Activated naive CD8-positive, alpha-beta T cell treated with anti-CD3 and anti-CD28 coated beads, Interleukin-2, amount 10 ng/mL, durations not matched to agents 7 days and 5 days (primary cell): ENCODE measurements at regions not wholly inside any gene's neighbourhood (a gene's known extent, or its start where the extent isn't known, plus 50 kb on each side); places are given as distances from the start of the nearest gene placed in this dataset.

Source experiments
- ATAC-seq: fragments of 150-1000 bp; cut with Tn5 transposase; one replicate; pipeline ENCODE4 v1.10.0; 2021; ENCODE audit warnings: low read depth, moderate library complexity
- POLR2A ChIA-PET: fragments of 350-600 bp; sonication (Branson Sonifier 250); formaldehyde crosslinking; loops from one replicate; lab custom pipeline; 2021; ENCODE audit warnings: antibody characterized with exemption; lab: Charles Lee
- DNase-seq: peaks from one replicate; pipeline ENCODE4 v3.0.0; 2021
- H3K27ac Mint-ChIP-seq: one replicate; pipeline ENCODE4 v1.8.0; 2022; ENCODE audit warnings: mild to moderate bottlenecking, mixed read lengths
- H3K27me3 Mint-ChIP-seq: one replicate; pipeline ENCODE4 v1.8.0; 2022; ENCODE audit warnings: mild to moderate bottlenecking, moderate library complexity, mixed read lengths
- H3K36me3 Mint-ChIP-seq: one replicate; pipeline ENCODE4 v1.8.0; 2021; ENCODE audit warnings: mild to moderate bottlenecking, mixed read lengths
- H3K4me1 Mint-ChIP-seq: one replicate; pipeline ENCODE4 v1.8.0; 2021; ENCODE audit warnings: mixed read lengths
- H3K4me3 Mint-ChIP-seq: one replicate; pipeline ENCODE4 v1.8.0; 2022; ENCODE audit warnings: mild to moderate bottlenecking, moderate library complexity, mixed read lengths
- H3K9me3 Mint-ChIP-seq: one replicate; pipeline ENCODE4 v1.8.0; 2021; ENCODE audit warnings: mixed read lengths

DNA sequence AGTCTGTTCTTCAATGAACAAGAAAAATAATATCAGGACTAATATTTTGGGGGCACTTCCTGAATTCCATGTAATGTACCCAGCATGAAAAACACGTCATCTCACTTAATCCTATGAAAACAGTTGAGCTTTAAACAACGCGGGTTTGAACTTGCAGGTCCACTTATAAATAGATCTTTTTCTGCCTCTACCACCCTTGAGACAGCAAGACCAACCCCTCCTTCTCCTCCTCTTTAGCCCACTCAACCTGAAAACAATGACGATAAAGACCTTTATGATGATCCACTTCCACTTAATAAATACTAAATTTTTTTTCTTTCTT lies 203.9 kb upstream of the KRR1 start:
- Mint-ChIP-seq H3K27ac (no peak overlapping the region), H3K4me3 (no peak overlapping the region), H3K4me1 (no peaks in the 10 kb centered on the region), H3K9me3 (peaks cover 5% of the 10 kb centered on the region), H3K27me3 (peaks cover 2% of the 10 kb centered on the region), H3K36me3 (no peaks in the 10 kb centered on the region)
- ATAC-seq (no peak), DNase-seq (no peak)
- POLR2A ChIA-PET: no interaction called here

DNA sequence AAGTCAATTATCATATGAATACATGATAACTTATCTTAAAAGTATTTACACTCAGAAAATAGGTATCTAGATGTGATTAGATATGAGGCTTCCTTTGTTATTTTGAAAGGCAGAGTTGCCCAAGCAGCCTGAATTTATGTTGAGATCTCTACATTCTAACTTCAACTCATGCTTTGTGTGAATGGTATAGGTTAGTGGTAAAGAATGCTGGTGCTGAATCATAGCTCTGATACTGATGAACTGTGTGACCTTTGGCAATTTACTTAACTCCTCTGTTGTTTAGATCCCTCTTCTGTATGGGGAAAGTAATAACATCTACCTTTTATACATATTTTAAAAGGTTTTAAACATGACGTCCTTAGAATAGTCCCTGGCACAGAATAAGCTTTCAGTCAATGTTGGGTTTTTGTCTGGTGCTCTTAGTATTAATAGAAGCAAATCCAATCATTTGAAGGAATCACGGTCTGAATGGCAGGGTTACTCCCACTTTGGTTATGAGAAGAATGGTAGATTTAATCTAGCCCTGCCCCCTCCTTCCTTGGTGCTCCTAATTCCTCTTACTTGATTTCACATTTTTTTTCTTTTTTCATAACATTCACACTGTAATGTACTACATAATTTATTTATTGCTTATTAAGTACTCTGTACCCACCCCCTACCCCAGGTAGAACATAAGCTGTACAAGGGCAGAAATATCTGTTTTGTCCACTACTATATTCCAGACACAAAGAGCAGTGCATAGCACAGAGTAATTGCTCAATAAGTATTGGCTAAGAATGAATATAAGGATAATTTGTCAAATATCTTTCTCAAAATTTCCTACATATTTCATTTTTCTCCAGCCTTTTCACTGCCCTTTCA lies 203.3 kb upstream of the KRR1 start:
- Mint-ChIP-seq H3K4me1 (no peaks in the 10 kb centered on the region), H3K27me3 (peaks cover 2% of the 10 kb centered on the region), H3K4me3 (no peak overlapping the region), H3K9me3 (peaks cover 5% of the 10 kb centered on the region), H3K36me3 (no peaks in the 10 kb centered on the region), H3K27ac (no peak overlapping the region)
- DNase-seq: no peak
- no peak for ATAC-seq
- POLR2A ChIA-PET: no interaction called here

DNA sequence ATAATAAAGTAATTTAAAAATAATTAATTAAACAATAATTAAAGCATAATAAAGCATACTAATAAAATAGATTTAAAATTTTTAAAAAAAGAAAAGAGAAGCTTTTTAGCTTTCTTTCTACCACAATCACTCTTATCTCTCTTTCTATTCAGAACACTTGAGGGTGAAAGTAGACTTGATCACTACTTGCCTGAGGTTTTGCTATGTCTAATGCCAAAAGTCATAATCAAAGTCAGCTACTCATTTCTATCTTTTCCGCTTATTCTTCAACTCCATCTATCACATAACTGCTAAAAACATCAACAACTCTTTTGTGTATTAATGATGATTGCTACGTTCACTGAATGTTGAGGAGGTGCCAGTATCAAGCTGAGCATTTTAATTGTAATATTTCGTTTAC lies 202.0 kb upstream of the KRR1 start:
- Mint-ChIP-seq H3K27ac (no peak overlapping the region), H3K36me3 (no peaks in the 10 kb centered on the region), H3K27me3 (peaks cover 3% of the 10 kb centered on the region), H3K9me3 (peaks cover 5% of the 10 kb centered on the region), H3K4me3 (no peak overlapping the region), H3K4me1 (no peaks in the 10 kb centered on the region)
- POLR2A ChIA-PET: no interaction called here
- no peak for ATAC-seq
- DNase-seq: no peak

DNA sequence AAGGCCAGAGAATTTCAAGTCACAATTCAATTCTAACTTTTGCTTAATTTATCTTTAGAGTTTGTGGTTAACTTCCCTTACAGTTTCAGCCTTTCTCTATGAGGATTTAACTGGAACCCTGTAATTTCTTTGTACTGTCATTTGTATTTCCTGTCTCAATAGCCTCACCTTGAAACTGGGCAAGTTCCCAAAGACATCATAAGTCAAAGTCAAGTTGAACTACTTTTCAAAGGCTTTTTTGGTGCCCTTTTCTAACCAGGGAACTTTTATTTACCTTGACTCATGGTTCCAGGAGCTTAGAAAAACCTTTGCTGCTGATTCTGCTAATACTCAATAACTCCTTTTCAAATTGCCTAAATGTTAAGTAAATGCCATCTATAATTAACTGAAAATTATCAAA lies 200.8 kb upstream of the KRR1 start:
- Mint-ChIP-seq H3K4me3 (no peak overlapping the region), H3K4me1 (no peaks in the 10 kb centered on the region), H3K27me3 (peaks cover 5% of the 10 kb centered on the region), H3K27ac (no peak overlapping the region), H3K36me3 (no peaks in the 10 kb centered on the region), H3K9me3 (peaks cover 2% of the 10 kb centered on the region)
- ATAC-seq: no peak
- DNase-seq: no peak
- POLR2A ChIA-PET: no interaction called here

DNA sequence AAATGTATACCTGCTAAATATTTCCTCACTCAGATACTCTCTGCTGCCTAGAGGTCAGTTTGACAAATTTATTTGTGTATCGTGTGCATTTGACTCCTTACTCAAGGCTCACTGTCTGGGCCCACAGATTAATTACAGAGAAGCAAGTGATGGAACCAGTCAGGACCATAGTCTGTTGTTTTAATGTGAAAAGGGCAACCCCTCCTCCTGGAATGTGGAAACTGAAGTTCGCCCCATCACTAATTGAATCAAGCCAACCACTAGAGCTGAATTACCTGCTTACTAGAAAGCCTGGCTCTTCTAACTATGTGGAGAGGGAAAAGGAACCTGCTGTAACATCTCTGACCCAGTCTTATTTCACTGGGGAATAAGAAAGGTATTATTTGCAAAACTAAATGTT lies 199.9 kb upstream of the KRR1 start:
- Mint-ChIP-seq H3K9me3 (peaks cover 2% of the 10 kb centered on the region), H3K4me1 (no peaks in the 10 kb centered on the region), H3K36me3 (no peaks in the 10 kb centered on the region), H3K4me3 (no peak overlapping the region), H3K27me3 (peaks cover 5% of the 10 kb centered on the region), H3K27ac (no peak overlapping the region)
- POLR2A ChIA-PET: interaction anchor here (0.6 kb wide), 1 partner anchor 202 kb away, joined by 6 read pairs; no protein-coding TSS in a partner anchor
- no peak for ATAC-seq
- no peak for DNase-seq

DNA sequence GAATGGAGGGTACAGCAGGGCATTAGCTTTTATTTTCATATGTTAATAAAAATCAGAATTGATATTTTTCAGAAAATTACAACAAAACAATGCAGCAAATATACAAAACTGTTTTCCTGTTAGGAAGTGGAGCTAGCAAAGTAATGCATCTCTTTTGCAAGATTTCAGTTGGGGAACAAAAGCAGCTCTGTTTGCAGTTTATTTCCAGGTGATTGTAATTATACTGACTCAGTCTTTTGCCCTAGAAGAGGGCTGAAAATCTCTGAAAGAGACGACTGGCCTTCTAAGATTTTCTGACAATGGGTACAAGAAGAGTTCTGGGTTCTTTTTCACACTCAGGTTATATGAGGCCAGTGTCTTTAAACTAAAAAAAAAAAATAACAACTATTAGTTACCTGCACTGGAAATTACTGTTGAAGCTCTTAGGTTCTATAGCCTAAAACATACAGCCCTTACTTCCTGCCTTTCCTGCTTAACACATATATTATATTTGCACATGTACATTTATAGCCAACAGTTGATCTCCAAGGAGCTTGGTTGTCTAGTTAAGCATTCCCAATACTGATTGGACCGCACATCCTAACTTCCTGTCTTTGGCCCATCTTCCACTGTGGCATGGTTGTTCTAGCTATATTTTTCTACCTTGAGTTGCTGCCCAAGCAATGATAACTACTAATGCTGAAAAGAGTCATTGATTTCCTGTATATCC lies 199.1 kb upstream of the KRR1 start:
- no peaks in the 10 kb centered on the region for H3K4me1 Mint-ChIP-seq
- peaks cover 2% of the 10 kb centered on the region for H3K9me3 Mint-ChIP-seq

DNA sequence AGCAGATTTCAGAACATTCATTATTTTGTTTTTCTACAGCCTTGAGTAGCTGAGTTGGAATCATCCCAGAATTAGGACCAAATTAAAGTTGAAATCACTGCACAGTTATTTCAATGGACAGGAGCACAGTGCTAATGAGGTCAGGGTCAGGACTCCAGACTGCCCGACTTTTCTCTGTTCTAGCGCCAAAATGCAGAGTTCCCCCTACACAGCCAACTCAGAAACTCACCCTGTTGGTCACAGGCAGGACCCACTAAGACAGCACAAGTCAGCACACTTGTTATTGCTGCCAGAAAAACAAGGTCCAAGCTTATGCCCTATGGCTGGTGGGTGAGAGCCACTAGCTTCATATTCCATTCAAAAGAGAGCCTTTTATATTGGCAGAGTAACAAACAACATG lies 198.1 kb upstream of the KRR1 start:
- H3K27ac Mint-ChIP-seq: no peak overlapping the region

More for the DNA sequence above, 199.1 kb upstream of the KRR1 start:
- ATAC-seq (no peak), DNase-seq (no peak)
- POLR2A ChIA-PET: interaction anchor here (0.6 kb wide), 1 partner anchor 201 kb away, joined by 6 read pairs; no protein-coding TSS in a partner anchor
- Mint-ChIP-seq H3K27me3 (peaks cover 5% of the 10 kb centered on the region), H3K4me3 (no peak overlapping the region), H3K36me3 (no peaks in the 10 kb centered on the region), H3K27ac (no peak overlapping the region)

DNA sequence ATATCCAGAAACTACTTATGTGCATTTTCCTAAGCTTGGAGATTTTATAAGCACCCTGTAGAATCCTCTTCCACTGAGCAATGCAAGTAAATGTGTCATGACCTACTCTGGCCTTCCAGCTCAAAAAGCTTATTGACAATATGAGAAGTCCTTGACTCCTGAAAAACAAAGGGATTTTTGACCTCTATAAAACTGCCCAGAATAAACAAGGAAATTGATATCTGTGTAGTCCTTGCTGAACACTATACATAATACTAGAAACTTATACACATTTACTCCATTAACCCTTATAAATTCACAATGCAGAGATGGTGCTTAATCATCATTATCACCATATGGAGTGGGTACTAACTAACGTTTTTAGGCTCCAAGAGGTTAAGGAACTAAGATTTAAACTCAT lies 197.4 kb upstream of the KRR1 start:
- ATAC-seq: no peak
- POLR2A ChIA-PET: no interaction called here
- Mint-ChIP-seq H3K36me3 (no peaks in the 10 kb centered on the region), H3K4me3 (no peak overlapping the region), H3K27me3 (peaks cover 5% of the 10 kb centered on the region), H3K9me3 (peaks cover 2% of the 10 kb centered on the region), H3K4me1 (no peaks in the 10 kb centered on the region), H3K27ac (no peak overlapping the region)
- no peak for DNase-seq

More for the DNA sequence above, 198.1 kb upstream of the KRR1 start:
- Mint-ChIP-seq H3K4me3 (no peak overlapping the region), H3K36me3 (no peaks in the 10 kb centered on the region), H3K9me3 (peaks cover 2% of the 10 kb centered on the region), H3K27me3 (peaks cover 5% of the 10 kb centered on the region), H3K4me1 (no peaks in the 10 kb centered on the region)
- POLR2A ChIA-PET: no interaction called here
- no peak for DNase-seq
- ATAC-seq: no peak

DNA sequence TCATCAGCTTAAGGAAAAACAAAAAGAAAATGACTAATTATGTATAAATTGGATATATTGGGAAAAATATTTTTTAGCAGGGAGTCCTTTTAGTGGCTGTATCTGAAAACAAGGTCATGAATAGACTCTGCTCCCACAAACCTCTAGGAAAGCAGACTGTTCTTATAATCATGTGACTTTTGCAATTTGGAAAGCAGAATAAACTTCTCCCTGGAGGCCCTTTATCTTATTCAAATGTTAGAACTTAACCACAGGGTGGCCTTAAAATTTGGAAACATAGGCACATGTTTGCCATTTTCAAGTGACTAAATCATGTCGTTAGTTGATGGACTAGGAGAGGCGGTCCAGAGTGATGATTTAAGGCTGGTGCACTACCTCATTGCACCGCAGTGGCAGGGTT lies 196.6 kb upstream of the KRR1 start:
- no peaks in the 10 kb centered on the region for H3K4me1 Mint-ChIP-seq
- H3K27me3 Mint-ChIP-seq: peaks cover 5% of the 10 kb centered on the region
- H3K9me3 Mint-ChIP-seq: peaks cover 2% of the 10 kb centered on the region
- H3K4me3 Mint-ChIP-seq: no peak overlapping the region
- no peak for DNase-seq
- no peak overlapping the region for H3K27ac Mint-ChIP-seq
- H3K36me3 Mint-ChIP-seq: no peaks in the 10 kb centered on the region
- POLR2A ChIA-PET: no interaction called here
- no peak for ATAC-seq

DNA sequence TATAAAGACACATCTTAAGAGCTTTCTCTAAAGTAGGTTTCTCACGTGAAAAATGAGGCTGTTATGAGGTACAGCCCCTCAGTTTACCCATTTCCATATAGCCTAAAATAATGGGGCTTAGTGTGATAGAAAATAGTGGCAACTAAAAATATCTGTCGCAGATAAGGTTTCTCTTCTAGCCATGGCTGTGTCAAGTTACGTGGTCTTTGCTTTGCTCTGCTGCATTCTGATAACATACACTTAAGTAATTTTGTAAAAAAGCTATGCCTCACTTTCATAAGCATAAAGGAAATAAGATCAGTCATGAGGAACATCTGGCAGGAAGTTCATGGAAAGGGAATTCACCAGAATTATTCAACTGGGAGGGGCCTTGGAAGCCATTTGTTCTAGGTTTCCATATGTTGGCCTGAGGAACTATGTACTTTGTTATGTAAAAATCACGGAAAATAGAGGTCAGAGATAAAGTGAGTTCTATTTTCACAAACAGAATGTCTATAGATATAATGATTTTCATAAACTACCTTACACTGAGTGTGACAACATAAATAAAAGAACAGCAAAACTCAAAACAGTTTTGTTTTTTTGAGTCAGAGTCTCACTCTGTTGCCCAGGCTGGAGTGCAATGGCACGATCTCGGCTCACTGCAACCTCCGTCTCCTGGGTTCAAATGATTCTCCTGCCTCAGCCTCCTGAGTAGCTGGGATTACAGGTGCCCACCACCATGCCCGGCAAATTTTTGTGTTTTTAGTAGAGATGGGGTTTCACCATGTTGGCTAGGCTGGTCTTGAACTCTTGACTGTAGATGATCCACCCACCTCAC lies 195.6 kb upstream of the KRR1 start:
- H3K4me1 Mint-ChIP-seq: peaks cover 3% of the 10 kb centered on the region
- H3K9me3 Mint-ChIP-seq: peaks cover 2% of the 10 kb centered on the region
- no peak overlapping the region for H3K27ac Mint-ChIP-seq
- peaks cover 5% of the 10 kb centered on the region for H3K27me3 Mint-ChIP-seq
- ATAC-seq (no peak), DNase-seq (no peak)
- POLR2A ChIA-PET: no interaction called here
- no peak overlapping the region for H3K4me3 Mint-ChIP-seq
- H3K36me3 Mint-ChIP-seq: no peaks in the 10 kb centered on the region

DNA sequence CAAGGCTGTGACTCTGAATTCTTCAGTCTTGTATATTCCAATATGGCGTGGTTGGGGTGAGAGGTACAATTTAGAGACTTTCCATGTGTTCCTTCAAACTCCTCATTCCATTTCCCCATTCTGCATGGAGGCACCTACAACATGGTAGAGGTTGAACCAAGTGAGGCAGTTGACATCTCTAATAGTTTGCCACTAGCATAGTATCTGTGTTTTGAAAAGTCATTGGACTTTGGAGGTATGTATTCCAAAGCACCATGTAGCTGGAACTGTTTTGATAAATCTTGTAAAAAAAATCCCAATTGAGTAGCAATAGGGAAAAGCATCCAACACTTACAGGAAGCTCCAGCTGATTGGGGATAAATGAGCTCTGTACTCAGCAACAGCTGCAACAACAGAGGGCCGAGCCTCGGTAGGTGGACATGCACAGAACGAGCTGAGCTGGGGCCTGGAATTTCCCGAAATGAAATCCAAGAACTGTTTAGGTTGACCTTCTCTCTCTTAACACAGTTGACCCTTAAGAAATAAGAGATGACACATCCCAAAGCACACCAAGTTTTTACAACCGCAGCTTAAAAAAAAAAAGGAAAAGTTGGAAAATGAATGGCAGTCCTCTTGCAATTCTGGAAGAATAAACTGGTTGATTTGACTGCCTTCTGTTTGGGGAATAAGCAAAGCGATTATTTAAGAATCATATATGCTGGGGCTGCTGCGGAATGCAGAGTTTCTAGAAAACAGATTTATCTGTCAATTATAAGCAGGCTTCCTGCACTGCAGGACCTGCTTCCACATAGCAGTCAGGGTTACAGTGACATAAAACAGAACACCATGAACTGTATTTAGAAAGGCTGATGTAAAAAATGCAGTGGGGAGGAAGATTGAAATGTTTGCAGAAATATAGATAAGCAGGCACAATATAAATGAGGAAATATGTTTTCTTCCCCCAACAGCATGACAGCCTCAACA lies 194.6 kb upstream of the KRR1 start:
- Mint-ChIP-seq H3K4me1 (peaks cover 4% of the 10 kb centered on the region), H3K9me3 (peaks cover 2% of the 10 kb centered on the region), H3K27ac (no peak overlapping the region), H3K4me3 (no peak overlapping the region), H3K27me3 (peaks cover 5% of the 10 kb centered on the region), H3K36me3 (no peaks in the 10 kb centered on the region)
- POLR2A ChIA-PET: no interaction called here
- ATAC-seq: no peak
- DNase-seq: no peak

DNA sequence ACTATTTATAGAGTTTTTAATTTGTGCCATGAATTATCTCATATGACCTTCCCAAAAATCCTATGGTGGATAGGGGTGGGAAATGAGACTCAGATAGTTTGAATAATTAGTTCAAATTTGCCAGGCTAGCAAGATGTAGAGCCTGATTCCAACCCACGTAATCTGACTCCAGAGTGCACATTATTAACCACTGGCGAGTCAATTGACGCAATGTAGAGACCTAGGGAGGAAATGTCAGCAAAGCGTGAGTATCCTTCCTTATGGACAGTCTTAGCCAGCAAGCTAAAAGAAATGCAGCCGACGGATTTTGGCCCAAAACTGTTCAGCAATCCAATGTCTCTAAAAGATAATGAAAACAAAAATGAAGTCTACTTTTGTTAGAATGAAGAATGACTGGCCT lies 193.3 kb upstream of the KRR1 start:
- peaks cover 4% of the 10 kb centered on the region for H3K4me1 Mint-ChIP-seq
- H3K4me3 Mint-ChIP-seq: no peak overlapping the region
- no peaks in the 10 kb centered on the region for H3K36me3 Mint-ChIP-seq
- no peak for DNase-seq
- POLR2A ChIA-PET: no interaction called here
- ATAC-seq: no peak
- no peaks in the 10 kb centered on the region for H3K9me3 Mint-ChIP-seq
- no peak overlapping the region for H3K27ac Mint-ChIP-seq
- H3K27me3 Mint-ChIP-seq: peaks cover 3% of the 10 kb centered on the region
